ENCODE measurements at regions not wholly inside any gene's neighbourhood (a gene's known extent, or its start where the extent isn't known, plus 50 kb on each side); places are given as distances from the start of the nearest gene placed in this dataset.
A peak's percentile ranks its signal among the peaks of the same experiment; 100 is the strongest.

- DNase-seq (ENCODE audit: insufficient read length, low spot score) (no peak), FAIRE-seq (no peak)
Measured at GRCh38 chr3:72316501-72317279, 531.6 kb downstream of the SHQ1 start.

GRCh38 chr3:72313308-72313707 lies 528.4 kb upstream of the PROK2 start:
- FAIRE-seq (no peak), DNase-seq (ENCODE audit: insufficient read length, low spot score) (no peak)

- FAIRE-seq (no peak), DNase-seq (ENCODE audit: insufficient read length, low spot score) (no peak)
Measured at GRCh38 chr3:72312339-72312738, 527.4 kb upstream of the PROK2 start.

GRCh38 chr3:72311425-72311824 lies 526.5 kb upstream of the PROK2 start:
- DNase-seq (ENCODE audit: insufficient read length, low spot score), result no peak
- FAIRE-seq, result no peak

- peak; percentile 48 for DNase-seq (ENCODE audit: insufficient read length, low spot score)
- FAIRE-seq, result peak; percentile 60
Measured at GRCh38 chr3:72310419-72311380, 525.8 kb upstream of the PROK2 start.

GRCh38 chr3:72309661-72310418 lies 524.9 kb upstream of the PROK2 start:
- no peak for FAIRE-seq
- DNase-seq (ENCODE audit: insufficient read length, low spot score), result no peak

GRCh38 chr3:72308641-72309040 lies 523.7 kb upstream of the PROK2 start:
- FAIRE-seq (no peak), DNase-seq (ENCODE audit: insufficient read length, low spot score) (no peak)

- FAIRE-seq, result no peak
Measured at GRCh38 chr3:72307438-72308115, 522.6 kb upstream of the PROK2 start.

GRCh38 chr3:72306800-72307341 lies 521.9 kb upstream of the PROK2 start:
- DNase-seq (ENCODE audit: insufficient read length, low spot score) (no peak), FAIRE-seq (no peak)

More at GRCh38 chr3:72307438-72308115, 522.6 kb upstream of the PROK2 start:
- DNase-seq (ENCODE audit: insufficient read length, low spot score), result no peak

- no peak for FAIRE-seq
Measured at GRCh38 chr3:72303926-72304325, 519.0 kb upstream of the PROK2 start.

GRCh38 chr3:72301779-72302178 lies 516.8 kb upstream of the PROK2 start:
- no peak for DNase-seq (ENCODE audit: insufficient read length, low spot score)
- no peak for FAIRE-seq

More at GRCh38 chr3:72303926-72304325, 519.0 kb upstream of the PROK2 start:
- no peak for DNase-seq (ENCODE audit: insufficient read length, low spot score)

GRCh38 chr3:72300621-72301020 lies 515.7 kb upstream of the PROK2 start:
- DNase-seq (ENCODE audit: insufficient read length, low spot score) (no peak), FAIRE-seq (no peak)

GRCh38 chr3:72299823-72300222 lies 514.9 kb upstream of the PROK2 start:
- DNase-seq (ENCODE audit: insufficient read length, low spot score), result no peak
- no peak for FAIRE-seq

GRCh38 chr3:72299321-72299802 lies 514.4 kb upstream of the PROK2 start:
- DNase-seq (ENCODE audit: insufficient read length, low spot score), result no peak
- no peak for FAIRE-seq

GRCh38 chr3:72298201-72299152 lies 513.5 kb upstream of the PROK2 start:
- no peak for FAIRE-seq

GRCh38 chr3:72297481-72297880 lies 512.5 kb upstream of the PROK2 start:
- no peak for FAIRE-seq

More at GRCh38 chr3:72298201-72299152, 513.5 kb upstream of the PROK2 start:
- no peak for DNase-seq (ENCODE audit: insufficient read length, low spot score)

GRCh38 chr3:72296477-72297111 lies 511.6 kb upstream of the PROK2 start:
- no peak for FAIRE-seq
- no peak for DNase-seq (ENCODE audit: insufficient read length, low spot score)

More at GRCh38 chr3:72297481-72297880, 512.5 kb upstream of the PROK2 start:
- DNase-seq (ENCODE audit: insufficient read length, low spot score), result no peak

GRCh38 chr3:72295962-72296450 lies 511.1 kb upstream of the PROK2 start:
- no peak for DNase-seq (ENCODE audit: insufficient read length, low spot score)
- no peak for FAIRE-seq

Data from HTR-8/SVneo (cell line).